ENCODE measurements at regions not wholly inside any gene's neighbourhood (a gene's known extent, or its start where the extent isn't known, plus 50 kb on each side); places are given as distances from the start of the nearest gene placed in this dataset.

- H2BK20ac ChIP-seq (ENCODE audit: low read depth, low read length), result no peak overlapping the region
- dilution Hi-C loops (cut with HindIII; ENCODE audit: low sequenced_read_pairs, unreplicated experiment) (no loop called here), in situ Hi-C loops (cut with MboI; ENCODE audit: low sequenced_read_pairs) (no loop called here), intact Hi-C loops (cut with micrococcal nuclease) (no loop called here)
- no peaks in the 10 kb centered on the region for H4K20me1 ChIP-seq (ENCODE audit: insufficient read depth, low read length)
- no peak overlapping the region for H4K8ac ChIP-seq (ENCODE audit: low read depth in 2 of 2, low read length in 2 of 2)
- H3K79me1 ChIP-seq (ENCODE audit: low read depth in 1 of 2, low read length in 2 of 2), result no peaks in the 10 kb centered on the region
- H3K4me2 ChIP-seq (ENCODE audit: low read depth, low read length), result no peak overlapping the region
- no peak overlapping the region for H2AK9ac ChIP-seq (replicated peaks; ENCODE audit: low read depth, low read length, poor library complexity)
- H2BK15ac ChIP-seq (ENCODE audit: low read depth, low read length), result no peak overlapping the region
- H4K5ac ChIP-seq (ENCODE audit: low read depth, low read length), result no peak overlapping the region
- no peak overlapping the region for H3K27ac ChIP-seq (ENCODE audit: insufficient read depth, low read length)
- no peak overlapping the region for H2AFZ ChIP-seq (replicated peaks; ENCODE audit: low read length, poor library complexity)
- no peak overlapping the region for H2BK120ac ChIP-seq (ENCODE audit: low read depth, low read length)
- no TSS peak for BruUV-seq (replicated peaks)
- H3K4me1 ChIP-seq (ENCODE audit: control insufficient read depth, insufficient read depth, low read length), result no peaks in the 10 kb centered on the region
- H3K9ac ChIP-seq (ENCODE audit: low read depth, low read length), result no peak overlapping the region
- ATAC-seq (ENCODE audit: low read depth) (no peak), DNase-seq (no peak)
- H3K14ac ChIP-seq (replicated peaks; ENCODE audit: low read depth, low read length), result no peak overlapping the region
- H3K4ac ChIP-seq (ENCODE audit: low read depth, low read length), result no peak overlapping the region
- no peak overlapping the region for H3K56ac ChIP-seq (ENCODE audit: extremely low read depth, insufficient read depth, low read length)
- WGBS, 2 experiments (ENCODE audit: extremely low coverage in 2 of 2, insufficient read length in 1 of 2), result no CpG with 5 or more reads among the region's 7 CpGs
- no peaks in the 10 kb centered on the region for H3K36me3 ChIP-seq (ENCODE audit: control insufficient read depth, insufficient read depth, low read length)
- TF ChIP-seq RCOR1 (IDR thresholded peaks at IDR 0.05; ENCODE audit: insufficient replicate concordance, low read length), result no peak
- TF ChIP-seq, protein P1, sequence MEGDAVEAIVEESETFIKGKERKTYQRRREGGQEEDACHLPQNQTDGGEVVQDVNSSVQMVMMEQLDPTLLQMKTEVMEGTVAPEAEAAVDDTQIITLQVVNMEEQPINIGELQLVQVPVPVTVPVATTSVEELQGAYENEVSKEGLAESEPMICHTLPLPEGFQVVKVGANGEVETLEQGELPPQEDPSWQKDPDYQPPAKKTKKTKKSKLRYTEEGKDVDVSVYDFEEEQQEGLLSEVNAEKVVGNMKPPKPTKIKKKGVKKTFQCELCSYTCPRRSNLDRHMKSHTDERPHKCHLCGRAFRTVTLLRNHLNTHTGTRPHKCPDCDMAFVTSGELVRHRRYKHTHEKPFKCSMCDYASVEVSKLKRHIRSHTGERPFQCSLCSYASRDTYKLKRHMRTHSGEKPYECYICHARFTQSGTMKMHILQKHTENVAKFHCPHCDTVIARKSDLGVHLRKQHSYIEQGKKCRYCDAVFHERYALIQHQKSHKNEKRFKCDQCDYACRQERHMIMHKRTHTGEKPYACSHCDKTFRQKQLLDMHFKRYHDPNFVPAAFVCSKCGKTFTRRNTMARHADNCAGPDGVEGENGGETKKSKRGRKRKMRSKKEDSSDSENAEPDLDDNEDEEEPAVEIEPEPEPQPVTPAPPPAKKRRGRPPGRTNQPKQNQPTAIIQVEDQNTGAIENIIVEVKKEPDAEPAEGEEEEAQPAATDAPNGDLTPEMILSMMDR (conservative IDR thresholded peaks at IDR 0.05; ENCODE audit: low read depth, low read length), result no peak
- TF ChIP-seq MXI1 (IDR thresholded peaks at IDR 0.05; ENCODE audit: borderline replicate concordance, low read depth, low read length), result no peak
- no peak for TF ChIP-seq MAZ (IDR thresholded peaks at IDR 0.05; ENCODE audit: borderline replicate concordance, low read depth, low read length)
- no peak for TF ChIP-seq BHLHE40 (IDR thresholded peaks at IDR 0.05; ENCODE audit: low read depth, low read length)
- no peak for TF ChIP-seq RAD21 (IDR thresholded peaks at IDR 0.05; ENCODE audit: low read length)
- TF ChIP-seq RFX5 (IDR thresholded peaks at IDR 0.05; ENCODE audit: low read depth, low read length), result no peak
- TF ChIP-seq FOS (IDR thresholded peaks at IDR 0.05; ENCODE audit: low read depth, low read length), result no peak
- no peak for TF ChIP-seq CHD1 (IDR thresholded peaks at IDR 0.05; ENCODE audit: low read depth, low read length)
- TF ChIP-seq MAFK (IDR thresholded peaks at IDR 0.05; ENCODE audit: low read depth, low read length), result no peak
- no peak for TF ChIP-seq NFE2L2 (IDR thresholded peaks at IDR 0.05; ENCODE audit: low read depth, low read length)
- no peak for TF ChIP-seq CEBPB (IDR thresholded peaks at IDR 0.05; ENCODE audit: low read depth, low read length)
- no peak for TF ChIP-seq POLR2A (IDR thresholded peaks at IDR 0.05; ENCODE audit: low read depth, low read length)
- no peak for TF ChIP-seq USF2 (IDR thresholded peaks at IDR 0.05; ENCODE audit: low read depth, low read length)
- no peak for TF ChIP-seq SMC3 (IDR thresholded peaks at IDR 0.05; ENCODE audit: low read depth, low read length)
- no peak for TF ChIP-seq ELK1 (IDR thresholded peaks at IDR 0.05; ENCODE audit: borderline replicate concordance, low read depth, low read length)
- no peak overlapping the region for H2BK5ac ChIP-seq (ENCODE audit: low read depth, low read length, poor library complexity, severe bottlenecking)
- H3K27me3 ChIP-seq (ENCODE audit: control insufficient read depth, insufficient read depth, low read length), result no peaks in the 10 kb centered on the region
- ChIA-PET CTCF (no interaction called here), POLR2A (ENCODE audit: unreplicated experiment) (no interaction called here)
- H3K18ac ChIP-seq (ENCODE audit: low read depth, low read length), result no peak overlapping the region
- H3K4me3 ChIP-seq (ENCODE audit: insufficient read depth, low read depth, low read length), result no peak overlapping the region
- H4K91ac ChIP-seq (ENCODE audit: insufficient read depth, low read depth, low read length), result no peak overlapping the region
- H2AK5ac ChIP-seq (ENCODE audit: low read depth, low read length), result no peak overlapping the region
- H3K23ac ChIP-seq (ENCODE audit: low read depth, low read length), result no peak overlapping the region
- H3K9me3 ChIP-seq (ENCODE audit: control insufficient read depth, insufficient read depth, low read length), result peaks cover 5% of the 10 kb centered on the region
- H3K9me1 ChIP-seq (ENCODE audit: insufficient read depth, low read length), result no peaks in the 10 kb centered on the region
Measured at GRCh38 chr4:45064741-45065140, 338.4 kb upstream of the GNPDA2 start.

Data from IMR-90 (cell line).